Breast epithelium (tissue), 3 donors: ENCODE measurements at regions not wholly inside any gene's neighbourhood (a gene's known extent, or its start where the extent isn't known, plus 50 kb on each side); places are given as distances from the start of the nearest gene placed in this dataset.

Experiments used
- CTCF ChIP-seq, 3 donors: fragments of 450-650 bp; IDR thresholded peaks; one replicate each; pipeline ENCODE4 v1.5.1; 2016 to 2017; ENCODE audit warnings: antibody characterized with exemption in 3 of 3, mild to moderate bottlenecking in 3 of 3, moderate library complexity in 3 of 3
- POLR2A ChIP-seq: fragments of 450-650 bp; IDR thresholded peaks from one replicate; pipeline ENCODE4 v1.6.1; 2016; ENCODE audit warnings: antibody characterized with exemption, mild to moderate bottlenecking, moderate library complexity
- POLR2AphosphoS5 ChIP-seq, 3 donors: sonication (generic); formaldehyde crosslinking; IDR thresholded peaks; one replicate each; pipeline ENCODE4 v1.6.1; 2017; ENCODE audit warnings: antibody characterized with exemption in 3 of 3

- TF ChIP-seq CTCF (IDR thresholded peaks at IDR 0.05): no peak
- no peak for TF ChIP-seq POLR2A
- TF ChIP-seq POLR2AphosphoS5 (IDR thresholded peaks at IDR 0.05): no peak
Observed at GRCh38 chr5:5069851-5070250, 70.3 kb upstream of the ADAMTS16 start.
